ENCODE measurements at regions not wholly inside any gene's neighbourhood (a gene's known extent, or its start where the extent isn't known, plus 50 kb on each side); places are given as distances from the start of the nearest gene placed in this dataset.
A peak's percentile ranks its signal among the peaks of the same experiment; 100 is the strongest.

DNA sequence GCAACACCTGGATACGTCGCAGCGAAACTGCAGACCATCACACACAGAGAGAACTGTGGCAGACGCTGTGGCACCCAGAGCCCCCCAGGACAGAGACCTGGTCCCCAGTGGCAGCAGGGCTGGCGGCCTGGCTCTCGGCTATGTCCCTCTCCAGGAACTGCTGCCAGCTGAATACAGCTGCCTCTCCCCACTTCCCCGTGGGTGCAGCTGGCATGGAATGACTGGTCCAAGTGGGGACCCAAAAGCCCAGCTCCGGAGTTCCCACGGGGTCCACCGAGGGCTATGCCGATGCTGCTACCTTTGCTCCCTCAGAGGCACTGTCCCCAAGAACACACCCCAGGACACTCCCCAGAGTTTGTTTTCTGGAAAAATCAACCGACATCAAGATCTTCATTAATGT lies 67.8 kb upstream of the GATA2 start:
- Histone ChIP-seq H3K4me1 (ENCODE audit: control insufficient read depth in 1 of 2, insufficient read depth in 2 of 2, low read length in 2 of 2) (no peaks in the 10 kb centered on the region), H3K27me3 (ENCODE audit: control insufficient read depth in 2 of 2, insufficient read depth in 2 of 2, low read length in 2 of 2) (peaks cover 3 to 17% of the 10 kb centered on the region in 2 donors), H3K9ac (ENCODE audit: insufficient read depth, low read length, poor library complexity, severe bottlenecking) (no peak overlapping the region), H3K4me3 (replicated peaks in 1 of 3; ENCODE audit: low read depth in 2 of 3, low read length in 3 of 3) (no peak overlapping the region), H4K20me1 (ENCODE audit: insufficient read depth, low read length) (no peaks in the 10 kb centered on the region), H3K79me2 (ENCODE audit: insufficient read depth, low read length) (no peaks in the 10 kb centered on the region), H3K27ac (ENCODE audit: low read depth in 1 of 2, low read length in 2 of 2) (no peak overlapping the region), H2AFZ (ENCODE audit: insufficient read depth, low read depth, low read length, poor library complexity, severe bottlenecking) (no peak overlapping the region), H3K9me3 (replicated peaks in 1 of 2; ENCODE audit: control insufficient read depth in 1 of 2, insufficient read depth in 1 of 2, low read length in 2 of 2) (peaks cover 0 to 2% of the 10 kb centered on the region in 2 donors), H3K36me3 (replicated peaks in 1 of 2; ENCODE audit: control insufficient read depth in 1 of 2, insufficient read depth in 2 of 2, low read length in 2 of 2) (no peaks in the 10 kb centered on the region), H3K4me2 (replicated peaks; ENCODE audit: extremely low read depth, low read length, poor library complexity, severe bottlenecking) (no peak overlapping the region)
- Mint-ChIP-seq H3K4me3 (no peak overlapping the region), H3K27ac (no peak overlapping the region), H3K9me3 (peaks cover 0 to 5% (median 4%) of the 10 kb centered on the region in 7 donors), H3K27me3 (ENCODE audit: low read depth in 3 of 3) (peaks cover 25 to 32% (median 32%) of the 10 kb centered on the region in 3 donors), H3K4me1 (peaks cover 8% of the 10 kb centered on the region), H3K36me3 (peaks cover 0 to 2% of the 10 kb centered on the region in 2 donors)
- intact Hi-C loops (cut with micrococcal nuclease) = no loop called here
- TF ChIP-seq, protein P1, sequence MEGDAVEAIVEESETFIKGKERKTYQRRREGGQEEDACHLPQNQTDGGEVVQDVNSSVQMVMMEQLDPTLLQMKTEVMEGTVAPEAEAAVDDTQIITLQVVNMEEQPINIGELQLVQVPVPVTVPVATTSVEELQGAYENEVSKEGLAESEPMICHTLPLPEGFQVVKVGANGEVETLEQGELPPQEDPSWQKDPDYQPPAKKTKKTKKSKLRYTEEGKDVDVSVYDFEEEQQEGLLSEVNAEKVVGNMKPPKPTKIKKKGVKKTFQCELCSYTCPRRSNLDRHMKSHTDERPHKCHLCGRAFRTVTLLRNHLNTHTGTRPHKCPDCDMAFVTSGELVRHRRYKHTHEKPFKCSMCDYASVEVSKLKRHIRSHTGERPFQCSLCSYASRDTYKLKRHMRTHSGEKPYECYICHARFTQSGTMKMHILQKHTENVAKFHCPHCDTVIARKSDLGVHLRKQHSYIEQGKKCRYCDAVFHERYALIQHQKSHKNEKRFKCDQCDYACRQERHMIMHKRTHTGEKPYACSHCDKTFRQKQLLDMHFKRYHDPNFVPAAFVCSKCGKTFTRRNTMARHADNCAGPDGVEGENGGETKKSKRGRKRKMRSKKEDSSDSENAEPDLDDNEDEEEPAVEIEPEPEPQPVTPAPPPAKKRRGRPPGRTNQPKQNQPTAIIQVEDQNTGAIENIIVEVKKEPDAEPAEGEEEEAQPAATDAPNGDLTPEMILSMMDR (IDR thresholded peaks at IDR 0.05) = no peak
- WGBS (ENCODE audit: insufficient coverage) = 90% methylated on average over 10 of the region's 12 CpGs
- DNase-seq = no peak

DNA sequence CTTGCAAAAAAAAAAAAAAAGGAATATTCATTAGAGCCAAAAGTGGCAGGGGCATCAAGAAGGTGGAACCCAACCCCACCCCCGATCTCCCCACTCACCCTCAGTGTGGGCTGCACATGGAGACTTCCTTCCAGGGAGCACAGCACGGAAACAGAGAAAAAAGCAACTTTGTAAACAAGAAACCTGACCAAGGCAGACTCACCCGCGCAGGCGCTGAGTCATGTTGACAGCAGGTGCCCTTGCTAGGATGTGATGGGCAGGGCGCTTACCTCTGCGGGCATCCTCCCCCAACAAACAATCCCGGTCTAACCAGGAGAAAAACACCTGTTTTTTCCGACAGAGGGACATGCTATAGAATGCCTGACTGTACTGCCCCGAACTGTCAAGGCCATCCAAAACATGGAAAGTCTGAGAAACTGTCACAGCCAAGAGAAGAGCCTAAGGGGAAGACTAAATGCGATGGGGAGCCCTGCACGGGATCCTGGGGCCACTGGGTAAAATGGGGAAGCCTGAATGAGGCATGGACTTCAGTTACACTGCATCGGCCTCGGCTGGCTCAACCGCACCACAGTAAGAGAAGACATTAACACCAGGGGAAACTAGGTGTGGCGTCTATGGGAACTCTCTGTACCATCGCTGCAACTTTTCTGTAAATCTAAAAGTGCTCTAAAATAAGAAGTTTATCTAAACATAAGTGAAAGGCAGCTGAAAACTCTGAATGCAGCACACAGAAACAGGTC lies 66.7 kb upstream of the GATA2 start:
- TF ChIP-seq, protein P1 (IDR thresholded peaks at IDR 0.05) = no peak
- intact Hi-C loops (cut with micrococcal nuclease) = no loop called here
- peaks cover 29 to 40% (median 35%) of the 10 kb centered on the region in 3 donors for H3K27me3 Mint-ChIP-seq (ENCODE audit: low read depth in 3 of 3)
- no peak for DNase-seq
- Histone ChIP-seq H4K20me1 (ENCODE audit: insufficient read depth, low read length) (no peaks in the 10 kb centered on the region), H3K4me2 (replicated peaks; ENCODE audit: extremely low read depth, low read length, poor library complexity, severe bottlenecking) (no peak overlapping the region), H2AFZ (ENCODE audit: insufficient read depth, low read depth, low read length, poor library complexity, severe bottlenecking) (no peak overlapping the region), H3K27ac (ENCODE audit: low read depth in 1 of 2, low read length in 2 of 2) (no peak overlapping the region), H3K4me3 (replicated peaks in 1 of 3; ENCODE audit: low read depth in 2 of 3, low read length in 3 of 3) (no peak overlapping the region), H3K9ac (ENCODE audit: insufficient read depth, low read length, poor library complexity, severe bottlenecking) (no peak overlapping the region), H3K27me3 (ENCODE audit: control insufficient read depth in 2 of 2, insufficient read depth in 2 of 2, low read length in 2 of 2) (peaks cover 3 to 24% of the 10 kb centered on the region in 2 donors), H3K79me2 (ENCODE audit: insufficient read depth, low read length) (no peaks in the 10 kb centered on the region), H3K36me3 (replicated peaks in 1 of 2; ENCODE audit: control insufficient read depth in 1 of 2, insufficient read depth in 2 of 2, low read length in 2 of 2) (no peaks in the 10 kb centered on the region), H3K9me3 (replicated peaks in 1 of 2; ENCODE audit: control insufficient read depth in 1 of 2, insufficient read depth in 1 of 2, low read length in 2 of 2) (peaks cover 0 to 2% of the 10 kb centered on the region in 2 donors), H3K4me1 (ENCODE audit: control insufficient read depth in 1 of 2, insufficient read depth in 2 of 2, low read length in 2 of 2) (peaks cover 4 to 10% of the 10 kb centered on the region in 2 donors)
- peaks cover 0 to 2% of the 10 kb centered on the region in 2 donors for H3K36me3 Mint-ChIP-seq
- H3K27ac Mint-ChIP-seq = no peak overlapping the region
- peaks cover 0 to 5% (median 4%) of the 10 kb centered on the region in 7 donors for H3K9me3 Mint-ChIP-seq
- WGBS (ENCODE audit: insufficient coverage) = 10% methylated on average over 13 of the region's 17 CpGs
- H3K4me3 Mint-ChIP-seq = peak overlapping the region in 1 of 2 donors; percentile 42
- peaks cover 12% of the 10 kb centered on the region for H3K4me1 Mint-ChIP-seq

All from CD14-positive monocyte (primary cell).